ENCODE measurements at regions not wholly inside any gene's neighbourhood (a gene's known extent, or its start where the extent isn't known, plus 50 kb on each side); places are given as distances from the start of the nearest gene placed in this dataset.
"Not testable (repeated sequence)": the region's sequence is repeated elsewhere in the genome, so short reads cannot be mapped to it uniquely, and the experiment has no call there.

DNA sequence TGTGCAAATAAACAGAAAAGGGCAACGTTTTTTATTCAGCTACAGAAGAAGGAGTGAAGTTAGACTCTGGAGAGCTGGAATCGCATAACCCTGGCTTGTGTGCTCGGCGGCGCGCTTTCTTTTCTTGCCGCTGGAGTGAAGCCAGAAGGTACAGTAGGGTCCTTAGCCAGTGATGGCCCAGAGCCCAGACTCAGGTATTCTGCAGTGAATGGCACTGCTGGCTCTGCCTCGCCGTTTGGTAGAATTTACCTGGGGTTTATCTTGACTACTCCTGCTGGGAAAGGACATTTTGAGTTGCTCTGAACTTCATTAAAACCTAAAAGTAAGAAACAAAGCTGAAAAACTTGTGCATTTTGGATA is 56.9 kb upstream of the TIAM2 start:
- Histone ChIP-seq H4K20me1 (ENCODE audit: control insufficient read depth, insufficient read depth) (no peaks in the 10 kb centered on the region), H3K4me1 (ENCODE audit: control insufficient read depth, insufficient read depth, low read length) (no peaks in the 10 kb centered on the region), H3K27me3 (replicated peaks in 1 of 2; ENCODE audit: control insufficient read depth in 2 of 2, insufficient read depth in 2 of 2, low read length in 1 of 2) (no peaks in the 10 kb centered on the region), H3K4me3 (no peak overlapping the region), H3K27ac (ENCODE audit: control insufficient read depth, insufficient read depth) (no peak overlapping the region), H3K36me3 (ENCODE audit: control insufficient read depth in 2 of 2, insufficient read depth in 2 of 2, low read length in 1 of 2) (no peaks in the 10 kb centered on the region), H3K9me3 (replicated peaks; ENCODE audit: control insufficient read depth, insufficient read depth, low read length) (no peaks in the 10 kb centered on the region), H3K4me2 (ENCODE audit: control insufficient read depth, insufficient read depth) (no peak overlapping the region), H3K79me2 (ENCODE audit: control insufficient read depth, insufficient read depth, low read length) (no peaks in the 10 kb centered on the region), H3K9ac (ENCODE audit: control insufficient read depth, insufficient read depth, low read length) (no peak overlapping the region), H2AFZ (ENCODE audit: control insufficient read depth, low read depth, low read length) (no peak overlapping the region)
- TF ChIP-seq SIX5 (IDR thresholded peaks at IDR 0.05; ENCODE audit: low read depth, low read length, severe bottlenecking) = no peak
- no peak for TF ChIP-seq WRNIP1 (IDR thresholded peaks at IDR 0.05; ENCODE audit: borderline replicate concordance, low read depth, low read length)
- CTCF ChIA-PET = no interaction called here
- 79% methylated on average over 9 of the region's 9 CpGs for WGBS (ENCODE audit: insufficient coverage, insufficient replicate concordance, low lambda C conversion rate, missing lambda C conversion rate)
- DNase-seq (ENCODE audit: low read depth, low spot score) = no peak
- POLR2A ChIA-PET = no interaction called here
- RAD21 ChIA-PET (ENCODE audit: unreplicated experiment) = no interaction called here
- ATAC-seq = no peak
- intact Hi-C loops (cut with micrococcal nuclease; ENCODE audit: unreplicated experiment) (no loop called here), in situ Hi-C loops (cut with MboI) (no loop called here)
- BruUV-seq (replicated peaks) = no TSS peak
- SMC1A ChIA-PET (ENCODE audit: uncharacterized antibody, unreplicated experiment) = no interaction called here
- FAIRE-seq = no peak

DNA sequence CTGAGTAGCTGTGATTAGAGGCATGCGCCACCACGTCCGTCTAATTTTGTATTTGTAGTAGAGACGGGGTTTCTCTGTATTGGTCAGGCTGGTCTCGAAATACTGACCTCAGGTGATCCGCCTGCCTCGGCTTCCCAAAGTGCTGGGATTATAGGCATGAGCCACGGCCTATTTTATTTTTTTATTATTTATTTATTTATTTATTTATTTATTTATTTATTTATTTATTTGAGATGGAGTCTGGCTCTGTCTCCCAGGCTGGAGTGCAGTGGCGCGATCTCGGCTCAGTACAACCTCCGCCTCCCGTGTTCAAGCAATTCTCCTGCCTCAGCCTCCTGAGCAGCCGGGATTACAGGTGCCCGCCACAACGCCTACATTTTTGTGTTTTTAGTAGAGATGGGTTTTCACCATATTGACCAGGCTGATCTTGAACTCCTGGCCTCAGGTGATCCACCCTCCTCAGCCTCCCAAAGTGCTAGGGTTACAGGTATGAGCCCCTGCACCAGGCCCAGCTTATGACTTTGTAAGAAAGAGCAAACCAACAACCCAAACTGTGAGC is 56.3 kb upstream of the TIAM2 start:
- in situ Hi-C loops (cut with MboI); H3K9ac ChIP-seq (ENCODE audit: control insufficient read depth, insufficient read depth, low read length); POLR2A ChIA-PET; ATAC-seq; FAIRE-seq; H2AFZ ChIP-seq (ENCODE audit: control insufficient read depth, low read depth, low read length); DNase-seq (ENCODE audit: low read depth, low spot score); SMC1A ChIA-PET (ENCODE audit: uncharacterized antibody, unreplicated experiment); H3K4me1 ChIP-seq (ENCODE audit: control insufficient read depth, insufficient read depth, low read length); H3K9me3 ChIP-seq (replicated peaks; ENCODE audit: control insufficient read depth, insufficient read depth, low read length); intact Hi-C loops (cut with micrococcal nuclease; ENCODE audit: unreplicated experiment); RAD21 ChIA-PET (ENCODE audit: unreplicated experiment); H4K20me1 ChIP-seq (ENCODE audit: control insufficient read depth, insufficient read depth); H3K4me3 ChIP-seq; H3K27ac ChIP-seq (ENCODE audit: control insufficient read depth, insufficient read depth); H3K36me3 ChIP-seq (ENCODE audit: control insufficient read depth in 2 of 2, insufficient read depth in 2 of 2, low read length in 1 of 2); BruUV-seq (replicated peaks); CTCF ChIA-PET; H3K4me2 ChIP-seq (ENCODE audit: control insufficient read depth, insufficient read depth); H3K79me2 ChIP-seq (ENCODE audit: control insufficient read depth, insufficient read depth, low read length); H3K27me3 ChIP-seq (replicated peaks in 1 of 2; ENCODE audit: control insufficient read depth in 2 of 2, insufficient read depth in 2 of 2, low read length in 1 of 2): not testable (repeated sequence)
- 88% methylated on average over 16 of the region's 16 CpGs for WGBS (ENCODE audit: insufficient coverage, insufficient replicate concordance, low lambda C conversion rate, missing lambda C conversion rate)

Measured in GM12878 (cell line).